Thymus (tissue), 11 donors: ENCODE measurements at regions not wholly inside any gene's neighbourhood (a gene's known extent, or its start where the extent isn't known, plus 50 kb on each side); places are given as distances from the start of the nearest gene placed in this dataset.

Experiments
- DNase-seq, 9 donors: peaks; one replicate each; pipeline ENCODE4 v3.0.0-alpha.2; 2013; ENCODE audit warnings: low spot score in 9 of 9, low read depth in 6 of 9, missing footprints in 1 of 9
- H3K27ac ChIP-seq, 2 donors: one replicate each; pipeline ENCODE4 v1.5.1; 2013; ENCODE audit warnings: control low read depth in 1 of 2, low read depth in 1 of 2, low read length in 1 of 2, mild to moderate bottlenecking in 1 of 2, moderate library complexity in 1 of 2
- H3K27me3 ChIP-seq, 2 donors: one replicate each; pipeline ENCODE4 v1.5.1; 2013; ENCODE audit warnings: low read length in 1 of 2; ENCODE audit not compliant: control insufficient read depth in 2 of 2, insufficient read depth in 1 of 2
- H3K36me3 ChIP-seq, 2 donors: one replicate each; pipeline ENCODE4 v1.5.1; 2013; ENCODE audit warnings: low read length in 1 of 2, mild to moderate bottlenecking in 1 of 2, moderate library complexity in 1 of 2; ENCODE audit not compliant: control insufficient read depth in 2 of 2, insufficient read depth in 2 of 2
- H3K4me1 ChIP-seq, 2 donors: one replicate each; pipeline ENCODE4 v1.5.1; 2013; ENCODE audit warnings: low read length in 2 of 2; ENCODE audit not compliant: control insufficient read depth in 2 of 2, insufficient read depth in 2 of 2
- H3K4me3 ChIP-seq, 2 donors: one replicate each; pipeline ENCODE4 v1.5.1; 2013; ENCODE audit warnings: low read length in 2 of 2, control low read depth in 1 of 2, mild to moderate bottlenecking in 1 of 2
- H3K9me3 ChIP-seq, 2 donors: one replicate each; pipeline ENCODE4 v1.5.1; 2013; ENCODE audit warnings: low read length in 1 of 2, mild to moderate bottlenecking in 1 of 2; ENCODE audit not compliant: control insufficient read depth in 2 of 2, insufficient read depth in 1 of 2
- WGBS: extraction: QIAGEN DNeasy Blood & Tissue Kit; methylation state at CpG from one replicate; pipeline ENCODE4 v1.1.7; 2013; 5-methylcytosine and 5-hydroxymethylcytosine counted together
- donor health status: healthy.

- no peak for DNase-seq
- Histone ChIP-seq H3K36me3 (no peaks in the 10 kb centered on the region), H3K27me3 (no peaks in the 10 kb centered on the region), H3K9me3 (no peaks in the 10 kb centered on the region), H3K4me3 (no peak overlapping the region), H3K4me1 (no peaks in the 10 kb centered on the region), H3K27ac (no peak overlapping the region)
- WGBS: 45% methylated on average over 2 of the region's 2 CpGs
Observed at GRCh38 chr11:80593648-80594374, 1153.0 kb upstream of the TENM4 start.

- Histone ChIP-seq H3K27me3 (no peaks in the 10 kb centered on the region), H3K4me1 (no peaks in the 10 kb centered on the region), H3K36me3 (no peaks in the 10 kb centered on the region), H3K4me3 (no peak overlapping the region), H3K9me3 (no peaks in the 10 kb centered on the region), H3K27ac (no peak overlapping the region)
- DNase-seq: no peak
- 88% methylated on average over 4 of the region's 4 CpGs for WGBS
Observed at GRCh38 chr11:80592546-80592945, 1151.7 kb upstream of the TENM4 start.

- Histone ChIP-seq H3K27ac (no peak overlapping the region), H3K36me3 (no peaks in the 10 kb centered on the region), H3K4me1 (no peaks in the 10 kb centered on the region), H3K9me3 (no peaks in the 10 kb centered on the region), H3K4me3 (no peak overlapping the region), H3K27me3 (no peaks in the 10 kb centered on the region)
- no peak for DNase-seq
- WGBS: 77% methylated on average over 2 of the region's 2 CpGs
Observed at GRCh38 chr11:80587906-80588305, 1147.1 kb upstream of the TENM4 start.

GRCh38 chr11:80586464-80586863 is 1145.6 kb upstream of the TENM4 start:
- no peaks in the 10 kb centered on the region for H3K9me3 ChIP-seq
- no peak for DNase-seq
- H3K27ac ChIP-seq: no peak overlapping the region
- no peak overlapping the region for H3K4me3 ChIP-seq
- WGBS: 95% methylated on average over 1 of the region's 1 CpG
- no peaks in the 10 kb centered on the region for H3K36me3 ChIP-seq
- no peaks in the 10 kb centered on the region for H3K27me3 ChIP-seq
- H3K4me1 ChIP-seq: no peaks in the 10 kb centered on the region

GRCh38 chr11:80584661-80585060 is 1143.8 kb upstream of the TENM4 start:
- Histone ChIP-seq H3K4me1 (no peaks in the 10 kb centered on the region), H3K4me3 (no peak overlapping the region), H3K36me3 (no peaks in the 10 kb centered on the region), H3K9me3 (no peaks in the 10 kb centered on the region), H3K27ac (no peak overlapping the region), H3K27me3 (no peaks in the 10 kb centered on the region)
- DNase-seq: no peak
- 89% methylated on average over 3 of the region's 3 CpGs for WGBS

- Histone ChIP-seq H3K27ac (no peak overlapping the region), H3K36me3 (no peaks in the 10 kb centered on the region), H3K9me3 (peaks cover 0 to 9% of the 10 kb centered on the region in 2 donors), H3K27me3 (no peaks in the 10 kb centered on the region), H3K4me1 (no peaks in the 10 kb centered on the region), H3K4me3 (no peak overlapping the region)
- DNase-seq: no peak
- 93% methylated on average over 2 of the region's 2 CpGs for WGBS
Observed at GRCh38 chr11:80569832-80570231, 1129.0 kb upstream of the TENM4 start.

- Histone ChIP-seq H3K27me3 (no peaks in the 10 kb centered on the region), H3K4me3 (no peak overlapping the region)
- 84% methylated on average over 5 of the region's 5 CpGs for WGBS
Observed at GRCh38 chr11:80565231-80565630, 1124.4 kb upstream of the TENM4 start.

GRCh38 chr11:80562523-80563125 is 1121.8 kb upstream of the TENM4 start:
- 35% methylated on average over 4 of the region's 4 CpGs for WGBS

More at GRCh38 chr11:80565231-80565630, 1124.4 kb upstream of the TENM4 start:
- Histone ChIP-seq H3K4me1 (no peaks in the 10 kb centered on the region), H3K27ac (no peak overlapping the region), H3K9me3 (no peaks in the 10 kb centered on the region), H3K36me3 (no peaks in the 10 kb centered on the region)
- DNase-seq: no peak

GRCh38 chr11:80559942-80560341 is 1119.1 kb upstream of the TENM4 start:
- H3K4me3 ChIP-seq: no peak overlapping the region
- no peaks in the 10 kb centered on the region for H3K36me3 ChIP-seq
- H3K4me1 ChIP-seq: no peaks in the 10 kb centered on the region
- no peaks in the 10 kb centered on the region for H3K27me3 ChIP-seq
- no peak for DNase-seq
- 87% methylated on average over 2 of the region's 2 CpGs for WGBS
- no peak overlapping the region for H3K27ac ChIP-seq
- no peaks in the 10 kb centered on the region for H3K9me3 ChIP-seq

More at GRCh38 chr11:80562523-80563125, 1121.8 kb upstream of the TENM4 start:
- H3K9me3 ChIP-seq: no peaks in the 10 kb centered on the region
- DNase-seq: no peak
- no peak overlapping the region for H3K4me3 ChIP-seq
- no peaks in the 10 kb centered on the region for H3K27me3 ChIP-seq
- no peaks in the 10 kb centered on the region for H3K4me1 ChIP-seq
- H3K27ac ChIP-seq: no peak overlapping the region
- no peaks in the 10 kb centered on the region for H3K36me3 ChIP-seq
